ENCODE measurements at regions not wholly inside any gene's neighbourhood (a gene's known extent, or its start where the extent isn't known, plus 50 kb on each side); places are given as distances from the start of the nearest gene placed in this dataset.

DNA sequence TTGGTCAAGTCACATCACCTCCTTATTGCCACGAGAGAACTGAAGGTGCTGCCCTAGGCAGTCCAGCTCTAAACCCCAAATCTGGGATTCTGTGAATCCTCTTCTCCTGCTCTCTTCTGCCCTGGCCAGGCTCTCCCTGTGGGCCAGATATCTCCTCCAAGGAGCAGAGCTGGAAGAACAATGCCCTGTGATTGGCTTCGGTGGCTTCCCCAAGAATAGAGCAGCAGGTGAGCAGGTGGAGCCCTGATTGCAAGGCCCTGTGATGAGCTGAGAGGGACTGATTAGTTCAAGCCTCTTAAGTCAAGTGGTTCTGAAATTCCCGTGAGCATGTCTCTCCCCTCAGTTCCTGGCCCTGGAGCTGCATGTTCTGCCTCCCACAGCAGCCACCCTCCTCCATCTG, 175.3 kb upstream of the BRINP1 start:
- FAIRE-seq (no peak), DNase-seq (ENCODE audit: low read depth) (no peak)
- TF ChIP-seq, protein P1, sequence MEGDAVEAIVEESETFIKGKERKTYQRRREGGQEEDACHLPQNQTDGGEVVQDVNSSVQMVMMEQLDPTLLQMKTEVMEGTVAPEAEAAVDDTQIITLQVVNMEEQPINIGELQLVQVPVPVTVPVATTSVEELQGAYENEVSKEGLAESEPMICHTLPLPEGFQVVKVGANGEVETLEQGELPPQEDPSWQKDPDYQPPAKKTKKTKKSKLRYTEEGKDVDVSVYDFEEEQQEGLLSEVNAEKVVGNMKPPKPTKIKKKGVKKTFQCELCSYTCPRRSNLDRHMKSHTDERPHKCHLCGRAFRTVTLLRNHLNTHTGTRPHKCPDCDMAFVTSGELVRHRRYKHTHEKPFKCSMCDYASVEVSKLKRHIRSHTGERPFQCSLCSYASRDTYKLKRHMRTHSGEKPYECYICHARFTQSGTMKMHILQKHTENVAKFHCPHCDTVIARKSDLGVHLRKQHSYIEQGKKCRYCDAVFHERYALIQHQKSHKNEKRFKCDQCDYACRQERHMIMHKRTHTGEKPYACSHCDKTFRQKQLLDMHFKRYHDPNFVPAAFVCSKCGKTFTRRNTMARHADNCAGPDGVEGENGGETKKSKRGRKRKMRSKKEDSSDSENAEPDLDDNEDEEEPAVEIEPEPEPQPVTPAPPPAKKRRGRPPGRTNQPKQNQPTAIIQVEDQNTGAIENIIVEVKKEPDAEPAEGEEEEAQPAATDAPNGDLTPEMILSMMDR (IDR thresholded peaks at IDR 0.05; ENCODE audit: insufficient read depth, low read length, severe bottlenecking) = no peak
- Histone ChIP-seq H3K27me3 (ENCODE audit: control insufficient read depth, insufficient read depth, low read length) (no peaks in the 10 kb centered on the region), H3K4me3 (ENCODE audit: low read depth, low read length) (no peak overlapping the region), H3K36me3 (ENCODE audit: control insufficient read depth, insufficient read depth, low read length) (no peaks in the 10 kb centered on the region)

DNA sequence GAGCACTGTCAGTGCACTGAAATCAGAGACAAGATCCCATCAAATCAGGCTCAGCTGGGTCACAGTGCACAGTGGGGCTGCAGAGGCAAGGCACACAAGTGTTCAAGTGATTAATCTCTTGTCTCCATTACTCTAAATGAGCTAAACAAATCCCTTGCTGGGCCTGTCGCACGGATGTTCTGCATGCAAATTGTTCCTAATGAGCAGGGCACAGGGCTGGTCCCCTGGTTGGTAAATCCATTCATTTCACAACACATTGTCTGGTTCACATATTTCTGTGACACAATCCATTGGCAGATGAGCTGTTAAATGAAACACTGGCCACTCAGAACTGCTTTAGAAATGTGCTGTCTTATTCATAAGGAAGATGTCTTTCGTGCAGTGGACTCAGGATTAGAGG, 167.9 kb upstream of the BRINP1 start:
- Histone ChIP-seq H3K27me3 (ENCODE audit: control insufficient read depth, insufficient read depth, low read length) (no peaks in the 10 kb centered on the region), H3K36me3 (ENCODE audit: control insufficient read depth, insufficient read depth, low read length) (no peaks in the 10 kb centered on the region), H3K4me3 (ENCODE audit: low read depth, low read length) (no peak overlapping the region)
- TF ChIP-seq, protein P1 (IDR thresholded peaks at IDR 0.05; ENCODE audit: insufficient read depth, low read length, severe bottlenecking) = no peak
- DNase-seq (ENCODE audit: low read depth) = no peak
- FAIRE-seq = no peak

DNA sequence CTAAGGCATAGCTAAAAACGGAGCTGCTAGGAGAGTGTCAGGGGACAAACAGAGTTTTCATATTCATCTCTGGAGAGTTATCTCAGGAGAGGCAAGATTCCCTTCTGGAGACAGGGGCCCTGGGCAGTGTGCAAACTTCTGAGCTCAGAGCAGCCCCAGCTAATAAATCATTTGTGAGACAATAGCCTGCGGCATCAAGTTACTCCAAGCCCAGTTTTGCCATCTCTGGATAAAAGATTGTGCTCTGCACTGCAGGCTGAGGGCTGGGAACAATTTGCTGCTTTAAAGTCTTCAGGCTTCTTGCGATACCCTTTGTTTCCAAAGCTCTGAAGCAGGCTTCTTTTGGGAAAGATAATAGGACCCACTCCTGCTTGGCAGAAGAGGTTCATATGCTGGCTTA, 164.3 kb upstream of the BRINP1 start:
- TF ChIP-seq, protein P1 (IDR thresholded peaks at IDR 0.05; ENCODE audit: insufficient read depth, low read length, severe bottlenecking) = no peak
- H3K4me3 ChIP-seq (ENCODE audit: low read depth, low read length) = no peak overlapping the region
- DNase-seq (ENCODE audit: low read depth) (no peak), FAIRE-seq (no peak)
- H3K27me3 ChIP-seq (ENCODE audit: control insufficient read depth, insufficient read depth, low read length) = no peaks in the 10 kb centered on the region
- no peaks in the 10 kb centered on the region for H3K36me3 ChIP-seq (ENCODE audit: control insufficient read depth, insufficient read depth, low read length)

DNA sequence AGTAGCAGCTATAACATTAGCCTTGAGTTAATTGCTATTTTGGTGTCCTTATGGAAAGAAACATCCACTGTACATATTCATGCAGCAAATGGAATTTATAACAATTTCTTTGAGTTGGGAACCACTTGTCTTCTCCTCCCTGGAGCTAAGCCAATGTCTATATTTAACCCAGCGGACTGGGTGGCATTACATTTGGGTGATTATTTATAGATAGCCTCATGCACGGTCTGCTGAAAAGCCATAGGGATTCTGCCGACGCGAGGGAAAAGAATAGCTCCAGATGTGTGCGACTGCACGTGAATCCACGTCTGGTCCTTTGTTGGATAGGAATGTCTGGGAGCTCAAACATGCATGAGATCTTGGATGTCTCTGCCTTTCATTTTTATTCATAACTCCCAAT, 157.5 kb upstream of the BRINP1 start:
- TF ChIP-seq, protein P1 (IDR thresholded peaks at IDR 0.05; ENCODE audit: insufficient read depth, low read length, severe bottlenecking) = no peak
- no peaks in the 10 kb centered on the region for H3K27me3 ChIP-seq (ENCODE audit: control insufficient read depth, insufficient read depth, low read length)
- FAIRE-seq (no peak), DNase-seq (ENCODE audit: low read depth) (no peak)
- no peaks in the 10 kb centered on the region for H3K36me3 ChIP-seq (ENCODE audit: control insufficient read depth, insufficient read depth, low read length)
- H3K4me3 ChIP-seq (ENCODE audit: low read depth, low read length) = no peak overlapping the region

DNA sequence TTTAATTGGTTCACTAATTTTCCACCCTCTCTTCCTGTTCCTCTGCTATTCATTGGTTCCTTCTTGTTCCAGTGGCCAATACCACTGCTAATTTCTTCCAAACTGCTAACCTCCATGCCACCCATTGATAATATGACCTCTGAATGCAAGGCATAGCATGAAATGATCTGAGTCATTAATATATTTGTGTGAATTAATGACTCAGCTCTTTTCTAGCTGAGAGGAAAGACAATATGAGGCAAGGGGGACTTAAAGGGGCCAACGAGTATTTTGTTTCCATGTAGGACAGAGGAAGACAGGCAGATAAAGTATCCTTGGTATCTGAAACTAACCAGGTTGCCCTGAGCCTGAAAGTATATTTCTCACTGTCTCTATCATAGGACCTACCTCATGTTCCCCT, 154.3 kb upstream of the BRINP1 start:
- FAIRE-seq = no peak

DNA sequence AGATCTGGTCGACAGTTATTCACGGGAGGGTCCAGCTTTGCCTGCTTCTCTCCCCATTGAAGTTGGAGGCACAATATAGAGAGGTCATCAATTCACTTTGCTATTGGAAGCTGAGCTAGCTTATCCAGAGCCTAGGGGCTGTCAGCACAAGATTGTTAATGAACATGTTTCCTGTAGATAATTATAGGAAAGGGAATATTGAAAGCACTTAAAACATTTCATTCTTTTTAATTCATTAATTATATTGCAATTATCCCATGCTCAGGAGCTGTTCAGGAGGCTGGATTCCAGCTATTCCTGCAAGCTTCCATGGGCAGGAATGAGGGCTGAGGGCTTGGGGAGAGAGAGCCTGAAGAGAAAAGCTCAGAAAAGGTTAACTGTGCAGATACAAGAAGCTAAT, 153.1 kb upstream of the BRINP1 start:
- FAIRE-seq = no peak
- no peaks in the 10 kb centered on the region for H3K27me3 ChIP-seq (ENCODE audit: control insufficient read depth, insufficient read depth, low read length)
- H3K36me3 ChIP-seq (ENCODE audit: control insufficient read depth, insufficient read depth, low read length) = no peaks in the 10 kb centered on the region
- no peak for DNase-seq (ENCODE audit: low read depth)
- no peak overlapping the region for H3K4me3 ChIP-seq (ENCODE audit: low read depth, low read length)
- TF ChIP-seq, protein P1 (IDR thresholded peaks at IDR 0.05; ENCODE audit: insufficient read depth, low read length, severe bottlenecking) = no peak

More for the DNA sequence above, 154.3 kb upstream of the BRINP1 start:
- Histone ChIP-seq H3K4me3 (ENCODE audit: low read depth, low read length) (no peak overlapping the region), H3K27me3 (ENCODE audit: control insufficient read depth, insufficient read depth, low read length) (no peaks in the 10 kb centered on the region), H3K36me3 (ENCODE audit: control insufficient read depth, insufficient read depth, low read length) (no peaks in the 10 kb centered on the region)
- TF ChIP-seq, protein P1 (IDR thresholded peaks at IDR 0.05; ENCODE audit: insufficient read depth, low read length, severe bottlenecking) = no peak
- no peak for DNase-seq (ENCODE audit: low read depth)

Data from bronchial epithelial cell (primary cell).